Stimulated activated CD4-positive, alpha-beta T cell treated with anti-CD3 and anti-CD28 coated beads, Interleukin-15, amount 100 ng/mL, for 24 hours (primary cell): ENCODE measurements at regions not wholly inside any gene's neighbourhood (a gene's known extent, or its start where the extent isn't known, plus 50 kb on each side); places are given as distances from the start of the nearest gene placed in this dataset.

Experiments
- DNase-seq: peaks from one replicate; pipeline ENCODE4 v3.0.0-alpha.2; 2020

GRCh38 chr11:29336727-29337575, 679.9 kb downstream of the KCNA4 start:
- no peak for DNase-seq

DNA sequence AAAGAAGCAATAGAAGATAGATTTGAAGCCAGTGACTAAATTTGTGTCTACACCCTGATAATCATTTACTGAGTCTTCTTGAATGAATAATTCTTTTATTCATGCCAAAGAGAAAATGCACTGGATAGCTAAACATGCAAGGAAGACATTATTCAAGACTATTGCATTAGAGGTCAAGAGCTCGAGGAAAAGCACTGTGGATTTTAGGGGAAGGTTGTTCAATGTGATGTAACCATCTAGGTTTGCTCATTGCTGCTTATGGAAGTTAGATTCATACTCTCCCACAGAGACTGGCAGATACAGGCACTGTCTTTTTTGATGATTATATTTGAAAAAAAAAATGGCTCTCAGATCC, 682.1 kb downstream of the KCNA4 start:
- DNase-seq = no peak

DNA sequence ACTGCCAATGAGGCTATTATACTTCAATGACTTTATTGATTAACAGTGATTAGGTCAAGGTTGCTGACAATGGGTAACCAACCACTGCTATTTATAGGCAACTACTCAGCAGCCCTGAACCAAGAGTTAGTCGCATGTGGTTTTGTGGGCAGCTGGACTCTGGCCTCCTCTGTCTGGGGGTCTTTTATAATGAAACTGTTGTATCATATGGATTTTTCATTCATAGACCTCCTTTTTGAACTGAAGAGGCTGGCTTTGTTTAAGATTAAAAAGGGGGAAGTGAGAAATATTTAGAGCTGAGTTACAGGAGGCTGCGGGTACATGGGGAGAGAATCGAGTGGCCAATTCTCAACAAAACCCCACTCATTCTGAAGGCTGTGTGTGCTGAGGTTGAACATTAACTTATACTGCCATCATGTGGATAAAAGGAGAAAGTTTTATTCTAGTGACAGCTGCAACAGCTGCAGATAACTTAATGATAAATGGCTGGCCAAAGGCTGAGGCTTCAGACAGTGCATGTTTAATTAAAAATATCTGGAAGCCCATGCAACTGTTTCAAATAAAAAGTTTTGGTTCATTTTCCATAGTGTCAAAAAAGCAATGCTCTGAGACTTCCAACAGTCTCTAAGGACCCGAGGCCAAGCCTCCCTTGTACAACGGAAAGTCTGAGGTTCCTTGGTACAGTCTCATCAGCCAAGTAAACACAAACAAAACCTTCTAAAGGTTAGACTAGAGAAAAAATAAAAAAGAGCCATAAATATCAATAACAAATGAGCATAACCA, 682.6 kb downstream of the KCNA4 start:
- DNase-seq = no peak

GRCh38 chr11:29331451-29332010, 685.3 kb downstream of the KCNA4 start:
- no peak for DNase-seq

- no peak for DNase-seq
These were observed 687.8 kb downstream of the KCNA4 start for GRCh38 chr11:29328961-29329441.

DNA sequence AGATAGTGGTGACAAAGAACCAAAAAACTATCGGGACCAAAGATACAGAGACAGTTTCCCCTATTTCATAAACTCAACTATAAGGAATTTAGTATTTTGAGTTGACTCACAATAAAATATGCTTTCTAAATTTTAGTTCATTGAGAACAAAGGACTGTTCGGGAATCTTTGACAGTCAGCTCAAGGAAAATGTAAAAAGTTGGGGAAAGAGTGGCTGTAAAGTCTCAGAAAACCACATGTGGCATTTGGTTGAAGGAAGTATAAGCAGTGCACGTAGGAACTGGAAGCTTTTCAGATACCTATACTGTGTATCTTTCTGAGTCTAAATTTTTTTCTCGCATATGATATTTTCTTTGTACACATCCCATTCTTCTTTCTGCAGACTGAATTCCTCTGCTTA, 688.9 kb downstream of the KCNA4 start:
- no peak for DNase-seq

- no peak for DNase-seq
These were observed 690.1 kb downstream of the KCNA4 start for GRCh38 chr11:29326757-29327156.

- no peak for DNase-seq
These were observed 692.5 kb downstream of the KCNA4 start for GRCh38 chr11:29324328-29324727.

DNA sequence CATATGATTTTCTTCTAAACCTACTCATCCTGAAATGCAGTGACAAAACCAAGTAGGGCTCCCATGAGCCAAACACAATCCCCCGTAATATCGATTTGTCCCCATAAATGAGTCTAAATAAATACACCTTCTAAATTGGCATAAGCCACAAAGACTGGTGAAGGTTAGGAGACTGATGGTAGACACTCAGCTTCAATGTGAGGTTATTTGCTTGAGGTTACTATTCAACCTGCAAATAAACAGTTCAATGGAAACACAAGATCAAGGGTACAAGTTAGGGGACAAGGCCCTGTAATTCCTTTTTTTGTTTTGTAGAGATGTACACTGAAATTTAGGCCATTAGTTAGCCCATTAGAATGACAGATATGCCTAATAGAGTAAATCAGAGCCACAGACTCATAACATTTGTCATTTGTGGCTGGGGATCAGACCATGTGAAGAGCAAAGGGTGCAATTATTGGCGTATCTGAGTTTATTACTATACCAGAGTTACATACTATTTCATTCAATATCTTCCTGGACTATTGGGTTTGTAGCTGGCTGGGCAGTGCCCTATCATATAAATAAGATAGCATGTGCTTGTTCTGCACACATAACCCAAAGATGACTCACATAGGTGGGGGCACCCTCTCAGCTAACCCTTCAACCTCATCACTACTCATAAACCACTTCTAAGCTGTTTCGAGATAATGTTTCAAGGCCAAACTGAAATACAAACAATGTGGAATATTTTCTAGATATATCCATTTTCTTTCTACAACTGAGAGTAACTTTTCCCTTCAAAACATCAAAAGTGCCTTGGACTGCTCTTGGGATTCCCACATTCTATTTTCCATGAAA, 695.3 kb downstream of the KCNA4 start:
- no peak for DNase-seq

GRCh38 chr11:29320196-29320595, 696.6 kb downstream of the KCNA4 start:
- no peak for DNase-seq

DNA sequence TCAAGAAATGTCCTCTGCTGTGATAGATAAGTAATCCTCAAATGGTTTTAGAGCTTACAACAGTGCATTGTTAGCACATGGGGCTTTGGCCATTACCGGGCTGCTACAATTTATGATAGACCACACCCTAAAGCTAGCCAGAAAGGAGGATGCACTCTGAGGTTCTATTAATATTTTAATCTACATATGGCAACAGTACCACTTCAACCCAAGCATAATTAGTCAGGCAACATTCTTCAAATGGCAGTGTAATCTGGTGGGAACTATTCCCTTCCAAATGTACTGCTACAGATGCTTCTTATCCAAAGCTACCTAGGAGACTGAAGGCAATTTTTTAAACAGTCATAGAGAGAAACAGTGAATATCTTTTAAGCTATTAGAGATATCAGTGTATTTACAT, 697.6 kb downstream of the KCNA4 start:
- no peak for DNase-seq

DNA sequence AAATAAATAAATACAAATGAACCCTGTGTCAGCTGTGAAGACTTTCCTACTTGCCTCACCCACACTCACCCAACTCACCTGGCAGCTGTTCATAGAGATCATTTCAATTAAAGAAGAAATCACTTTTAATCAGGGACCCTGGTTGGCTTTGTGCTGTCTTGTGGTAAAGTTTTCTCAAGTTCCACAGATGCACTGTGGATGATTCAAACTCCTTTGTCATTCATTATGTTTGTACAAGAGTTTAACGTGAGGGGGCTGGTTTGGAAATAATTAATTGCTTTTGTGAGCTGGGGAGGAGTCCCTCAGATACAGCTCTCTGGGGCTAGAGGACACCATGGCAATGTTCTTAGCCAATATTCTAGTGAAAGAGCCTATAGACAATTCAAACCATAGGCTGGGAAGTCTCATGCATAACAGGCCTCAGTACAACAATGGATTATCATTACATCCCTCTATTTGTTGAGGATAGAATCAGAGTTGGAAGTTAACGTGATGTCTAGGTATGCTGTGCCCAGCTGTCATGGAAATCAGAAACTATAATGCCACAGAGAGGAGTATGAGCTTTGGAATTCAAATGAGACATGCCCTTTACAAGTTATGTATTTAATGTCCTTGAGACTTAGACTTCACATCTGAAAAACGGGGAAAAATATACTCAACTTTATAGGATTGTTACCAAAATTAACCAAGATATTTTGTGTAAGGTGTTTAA, 698.5 kb downstream of the KCNA4 start:
- no peak for DNase-seq

GRCh38 chr11:29317694-29318093, 699.1 kb downstream of the KCNA4 start:
- DNase-seq = no peak

GRCh38 chr11:29315275-29315674, 701.6 kb downstream of the KCNA4 start:
- DNase-seq = no peak

DNA sequence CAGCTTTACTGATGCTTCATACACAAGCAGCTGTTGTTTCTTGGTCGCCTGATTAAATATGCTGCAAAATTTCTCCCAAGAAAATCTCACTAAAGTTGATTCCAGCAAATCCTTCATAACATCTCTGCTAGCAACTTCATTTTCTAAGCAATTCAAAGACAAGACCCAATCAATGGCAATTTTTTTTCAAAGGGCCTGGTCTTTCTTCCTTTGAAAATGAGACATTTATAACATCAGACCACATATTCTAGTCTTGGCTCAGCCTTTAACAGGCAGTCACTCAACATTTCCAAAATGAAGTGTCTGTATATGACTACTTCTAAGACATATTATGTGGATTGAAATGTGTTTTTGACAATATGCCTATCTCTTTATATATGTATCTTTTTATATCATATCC, 702.6 kb downstream of the KCNA4 start:
- DNase-seq = no peak

- DNase-seq = no peak
These were observed 704.0 kb downstream of the KCNA4 start for GRCh38 chr11:29312812-29313211.

GRCh38 chr11:29310725-29311342, 706.0 kb downstream of the KCNA4 start:
- no peak for DNase-seq

DNA sequence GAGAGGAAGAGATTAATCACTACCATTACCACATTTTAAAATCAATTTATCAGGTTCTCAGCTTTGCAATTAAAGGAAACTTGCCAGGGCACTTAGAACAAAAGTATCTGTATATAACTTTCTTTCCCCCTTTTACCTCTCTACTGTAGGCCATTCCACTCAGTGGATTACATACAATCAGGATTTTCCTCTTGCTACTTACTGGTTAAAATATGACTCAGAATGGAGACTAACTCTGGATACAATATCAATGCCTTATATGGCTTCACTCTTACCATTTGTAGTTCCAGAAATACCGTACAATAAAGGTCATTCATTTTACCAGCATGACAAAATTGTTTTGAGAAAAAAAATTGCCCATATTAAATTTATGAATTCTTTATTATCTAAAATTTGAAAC, 706.8 kb downstream of the KCNA4 start:
- DNase-seq = no peak

DNA sequence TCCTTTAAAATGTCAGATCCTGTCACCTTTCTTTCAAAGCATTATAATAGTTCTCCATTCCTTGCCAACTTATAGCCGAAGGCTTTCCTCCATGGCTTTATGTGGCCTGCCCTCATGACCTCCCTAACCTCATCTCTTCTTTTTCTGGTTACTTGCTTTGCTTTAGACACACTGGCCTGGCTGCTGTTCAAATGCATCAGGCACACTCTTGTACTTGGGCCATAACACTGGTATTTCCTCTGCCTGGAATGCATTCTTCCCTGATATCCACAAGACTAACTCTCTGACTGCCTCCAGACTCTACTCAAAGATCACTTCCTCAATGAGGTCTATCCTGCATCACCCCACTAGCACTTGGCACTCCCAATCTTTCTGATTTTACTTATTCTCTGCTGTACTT, 710.3 kb downstream of the KCNA4 start:
- no peak for DNase-seq

DNA sequence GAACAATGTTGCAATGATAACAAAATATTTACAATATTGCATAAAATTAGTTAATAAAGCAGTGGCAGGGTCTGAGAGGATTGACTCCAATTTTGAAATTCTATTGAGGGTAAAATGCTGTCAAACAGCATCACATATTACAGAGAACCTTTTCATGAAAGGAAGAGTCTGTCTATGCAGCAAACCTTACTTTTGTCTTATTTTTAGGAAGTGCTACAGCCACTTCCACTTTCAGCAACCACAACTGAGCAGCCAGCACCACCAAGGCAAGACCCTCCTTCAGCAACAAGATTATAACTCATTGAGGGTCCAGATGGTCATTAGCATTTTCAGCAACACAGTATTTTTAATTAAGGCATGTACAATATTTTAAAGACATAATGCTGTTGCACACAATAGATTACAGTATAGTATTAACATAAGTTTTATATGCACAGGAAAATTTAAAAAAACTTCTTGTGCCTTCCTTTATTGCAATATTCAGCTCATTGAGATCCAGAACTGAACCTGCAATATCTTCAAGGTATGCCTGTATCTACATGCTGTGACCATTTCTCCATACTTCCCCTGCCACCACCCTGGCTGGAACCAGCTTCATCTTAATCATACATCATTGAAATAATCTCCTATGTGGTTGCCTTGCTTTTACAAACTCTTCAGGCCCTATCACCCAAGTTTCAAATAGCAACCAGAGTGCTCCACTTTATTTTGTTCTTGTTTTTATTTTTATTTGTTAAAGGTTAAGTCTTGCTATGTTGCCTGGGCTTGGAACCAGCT, 711.2 kb downstream of the KCNA4 start:
- DNase-seq = no peak

- no peak for DNase-seq
These were observed 716.4 kb downstream of the KCNA4 start for GRCh38 chr11:29300420-29300819.
